ENCODE measurements at regions not wholly inside any gene's neighbourhood (a gene's known extent, or its start where the extent isn't known, plus 50 kb on each side); places are given as distances from the start of the nearest gene placed in this dataset.
"Not testable (repeated sequence)": the region's sequence is repeated elsewhere in the genome, so short reads cannot be mapped to it uniquely, and the experiment has no call there.

- DNase-seq (ENCODE audit: low read depth in 3 of 3, low spot score in 1 of 3): no peak
Observed at GRCh38 chr1:30229960-30230359, 493.4 kb downstream of the MATN1 start.

GRCh38 chr1:30229557-30229956 is 493.8 kb downstream of the MATN1 start:
- DNase-seq (ENCODE audit: low read depth in 3 of 3, low spot score in 1 of 3): no peak

GRCh38 chr1:30226648-30227047 is 496.7 kb downstream of the MATN1 start:
- DNase-seq (ENCODE audit: low read depth in 3 of 3, low spot score in 1 of 3): no peak

GRCh38 chr1:30225357-30225756 is 498.0 kb downstream of the MATN1 start:
- no peak for DNase-seq (ENCODE audit: low read depth in 3 of 3, low spot score in 1 of 3)

- no peak for DNase-seq (ENCODE audit: low read depth in 3 of 3, low spot score in 1 of 3)
Observed at GRCh38 chr1:30219675-30220074, 503.7 kb downstream of the MATN1 start.

- DNase-seq (ENCODE audit: low read depth in 3 of 3, low spot score in 1 of 3): no peak
Observed at GRCh38 chr1:30218438-30218837, 504.9 kb downstream of the MATN1 start.

- DNase-seq (ENCODE audit: low read depth in 3 of 3, low spot score in 1 of 3): no peak
Observed at GRCh38 chr1:30216602-30217001, 506.8 kb downstream of the MATN1 start.

- DNase-seq (ENCODE audit: low read depth in 3 of 3, low spot score in 1 of 3): no peak
Observed at GRCh38 chr1:30213936-30214335, 509.4 kb downstream of the MATN1 start.

- DNase-seq (ENCODE audit: low read depth in 3 of 3, low spot score in 1 of 3): not testable (repeated sequence)
Observed at GRCh38 chr1:30207962-30208361, 515.4 kb downstream of the MATN1 start.

GRCh38 chr1:30206631-30207030 is 516.8 kb downstream of the MATN1 start:
- not testable (repeated sequence) for DNase-seq (ENCODE audit: low read depth in 3 of 3, low spot score in 1 of 3)

- DNase-seq (ENCODE audit: low read depth in 3 of 3, low spot score in 1 of 3): not testable (repeated sequence)
Observed at GRCh38 chr1:30204916-30205315, 518.5 kb downstream of the MATN1 start.

- DNase-seq (ENCODE audit: low read depth in 3 of 3, low spot score in 1 of 3): no peak
Observed at GRCh38 chr1:30201015-30201414, 522.4 kb downstream of the MATN1 start.

- no peak for DNase-seq (ENCODE audit: low read depth in 3 of 3, low spot score in 1 of 3)
Observed at GRCh38 chr1:30200161-30200560, 523.2 kb downstream of the MATN1 start.

GRCh38 chr1:30199563-30199962 is 523.8 kb downstream of the MATN1 start:
- no peak for DNase-seq (ENCODE audit: low read depth in 3 of 3, low spot score in 1 of 3)

- DNase-seq (ENCODE audit: low read depth in 3 of 3, low spot score in 1 of 3): no peak
Observed at GRCh38 chr1:30198795-30199403, 524.5 kb downstream of the MATN1 start.

GRCh38 chr1:30198451-30198760 is 525.0 kb downstream of the MATN1 start:
- DNase-seq (ENCODE audit: low read depth in 3 of 3, low spot score in 1 of 3): no peak

- DNase-seq (ENCODE audit: low read depth in 3 of 3, low spot score in 1 of 3): no peak
Observed at GRCh38 chr1:30197639-30198450, 525.5 kb downstream of the MATN1 start.

GRCh38 chr1:30196872-30197638 is 526.3 kb downstream of the MATN1 start:
- no peak for DNase-seq (ENCODE audit: low read depth in 3 of 3, low spot score in 1 of 3)

GRCh38 chr1:30196457-30196856 is 526.9 kb downstream of the MATN1 start:
- no peak for DNase-seq (ENCODE audit: low read depth in 3 of 3, low spot score in 1 of 3)

- DNase-seq (ENCODE audit: low read depth in 3 of 3, low spot score in 1 of 3): no peak
Observed at GRCh38 chr1:30195424-30196134, 527.8 kb downstream of the MATN1 start.

- DNase-seq (ENCODE audit: low read depth in 3 of 3, low spot score in 1 of 3): no peak
Observed at GRCh38 chr1:30194741-30195423, 528.5 kb downstream of the MATN1 start.
